H1 (cell line): ENCODE measurements at regions not wholly inside any gene's neighbourhood (a gene's known extent, or its start where the extent isn't known, plus 50 kb on each side); places are given as distances from the start of the nearest gene placed in this dataset.

Source experiments
- CTCF ChIA-PET: fragments of 300-600 bp; sonication (Branson Sonifier 250); formaldehyde crosslinking; loops from one replicate; lab custom pipeline; 2021; ENCODE audit not compliant: partially characterized antibody; lab: Charles Lee
- POLR2A ChIA-PET: fragments of 300-600 bp; sonication (Branson Sonifier 250); formaldehyde crosslinking; loops from one replicate; lab custom pipeline; 2021; ENCODE audit warnings: inconsistent platforms; ENCODE audit not compliant: partially characterized antibody; lab: Charles Lee
- DNase-seq, 2 experiments: peaks; one replicate each; pipeline versions ENCODE4 v3.0.0 to v3.0.0-alpha.2; 2010 to 2022; ENCODE audit warnings: low spot score in 2 of 2, low read depth in 1 of 2, mixed read lengths in 1 of 2
- FAIRE-seq: peaks from 2 replicates; lab custom pipeline; 2011; peaks lifted over from hg19 to GRCh38; lab: Jason Lieb, UNC
- H2AFZ ChIP-seq: 2 replicates; pipeline ENCODE4 v1.8.1; 2012; ENCODE audit warnings: low read length, inconsistent platforms
- H2AK5ac ChIP-seq: 2 replicates; pipeline ENCODE4 v1.6.1; 2013; ENCODE audit warnings: low read depth, low read length
- H2BK120ac ChIP-seq: replicated peaks from 2 replicates; pipeline ENCODE3; 2013; ENCODE audit warnings: low read depth, low read length, inconsistent platforms
- H2BK12ac ChIP-seq: 2 replicates; pipeline ENCODE4 v1.6.1; 2013; ENCODE audit warnings: low read depth, low read length
- H2BK15ac ChIP-seq: 2 replicates; pipeline ENCODE4 v1.6.1; 2013; ENCODE audit warnings: low read length
- H2BK20ac ChIP-seq: 2 replicates; pipeline ENCODE4 v1.6.1; 2013; ENCODE audit warnings: low read length
- H2BK5ac ChIP-seq: 2 replicates; pipeline ENCODE4 v1.6.1; 2013; ENCODE audit warnings: low read depth, low read length
- H3K14ac ChIP-seq: 2 replicates; pipeline ENCODE4 v1.6.1; 2013; ENCODE audit warnings: inconsistent platforms; ENCODE audit not compliant: insufficient read length
- H3K18ac ChIP-seq: 2 replicates; pipeline ENCODE4 v1.6.1; 2013; ENCODE audit warnings: low read length; ENCODE audit errors: extremely low read depth
- H3K23ac ChIP-seq: 2 replicates; pipeline ENCODE4 v1.6.1; 2013; ENCODE audit warnings: inconsistent platforms; ENCODE audit not compliant: insufficient read length
- H3K23me2 ChIP-seq: 2 replicates; pipeline ENCODE4 v1.6.1; 2013; ENCODE audit warnings: low read depth, low read length
- H3K27ac ChIP-seq: 2 replicates; pipeline ENCODE4 v1.6.1; 2011; ENCODE audit warnings: low read depth, low read length, inconsistent platforms
- H3K27me3 ChIP-seq, 4 experiments: replicated peaks in 1 of 4; 1 replicate in 1 of 4; 2 replicates in 3 of 4; pipeline versions ENCODE4 v1.6.1 to v1.8.1; 2011 to 2013; ENCODE audit warnings: low read length in 3 of 4, mild to moderate bottlenecking in 3 of 4, inconsistent platforms in 2 of 4, mixed read lengths in 2 of 4, moderate library complexity in 1 of 4; ENCODE audit not compliant: control insufficient read depth in 3 of 4, insufficient read depth in 3 of 4; ENCODE audit errors: extremely low read depth in 1 of 4
- H3K36me3 ChIP-seq, 4 experiments: 2 replicates each; pipeline versions ENCODE4 v1.6.1 to v1.8.1; 2011 to 2013; ENCODE audit warnings: mild to moderate bottlenecking in 4 of 4, low read length in 3 of 4, moderate library complexity in 2 of 4, control low read depth in 1 of 4, inconsistent platforms in 1 of 4; ENCODE audit not compliant: insufficient read depth in 4 of 4, control insufficient read depth in 2 of 4
- H3K4ac ChIP-seq: replicated peaks from 2 replicates; pipeline ENCODE3; 2013; ENCODE audit warnings: low read length, low read depth, mixed read lengths, inconsistent platforms; ENCODE audit not compliant: insufficient read length
- H3K4me1 ChIP-seq, 4 experiments: replicated peaks in 1 of 4; 1 replicate in 1 of 4; 2 replicates in 3 of 4; pipeline versions ENCODE4 v1.6.1 to v1.8.1; 2011 to 2013; ENCODE audit warnings: low read length in 3 of 4, inconsistent platforms in 2 of 4, mixed read lengths in 1 of 4; ENCODE audit not compliant: insufficient read depth in 4 of 4, control insufficient read depth in 3 of 4
- H3K4me2 ChIP-seq, 2 experiments: 2 replicates each; pipeline versions ENCODE4 v1.6.1 to v1.8.1; 2011 to 2013; ENCODE audit warnings: low read depth in 2 of 2, low read length in 2 of 2, control low read depth in 1 of 2, inconsistent platforms in 1 of 2, mild to moderate bottlenecking in 1 of 2; ENCODE audit not compliant: insufficient read depth in 1 of 2
- H3K4me3 ChIP-seq, 4 experiments: fragments of 200-600, 300-600 bp in 1 of 4; sonication (generic), shearing (Covaris generic), sonication (Bioruptor Twin) in 1 of 4; 2 replicates each; pipeline versions ENCODE4 v1.5.1 to v1.8.1; 2011 to 2016; ENCODE audit warnings: low read length in 4 of 4, low read depth in 3 of 4, control low read depth in 2 of 4, inconsistent platforms in 2 of 4, mild to moderate bottlenecking in 2 of 4, mixed read lengths in 1 of 4, moderate library complexity in 1 of 4; ENCODE audit not compliant: insufficient read depth in 2 of 4; ENCODE audit errors: extremely low read depth in 1 of 4
- H3K56ac ChIP-seq: replicated peaks from 2 replicates; pipeline ENCODE3; 2013; ENCODE audit warnings: low read depth, mild to moderate bottlenecking, mixed read lengths, low read length, inconsistent platforms; ENCODE audit not compliant: insufficient read length
- H3K79me1 ChIP-seq: 2 replicates; pipeline ENCODE4 v1.6.1; 2013; ENCODE audit warnings: low read depth, low read length, control low read depth
- H3K79me2 ChIP-seq, 2 experiments: 2 replicates each; pipeline versions ENCODE4 v1.6.1 to v1.8.1; 2012 to 2013; ENCODE audit warnings: low read length in 2 of 2, mild to moderate bottlenecking in 2 of 2, inconsistent platforms in 1 of 2; ENCODE audit not compliant: insufficient read depth in 2 of 2, control insufficient read depth in 1 of 2
- H3K9ac ChIP-seq, 4 experiments: replicated peaks in 1 of 4; 1 replicate in 1 of 4; 2 replicates in 3 of 4; pipeline versions ENCODE4 v1.6.1 to v1.8.1; 2011 to 2013; ENCODE audit warnings: low read depth in 3 of 4, low read length in 3 of 4, control low read depth in 2 of 4, mild to moderate bottlenecking in 2 of 4, moderate library complexity in 2 of 4, inconsistent platforms in 1 of 4; ENCODE audit errors: extremely low read depth in 1 of 4
- H3K9me3 ChIP-seq, 2 experiments: 2 replicates each; pipeline versions ENCODE4 v1.6.1 to v1.8.1; 2012 to 2013; ENCODE audit warnings: mild to moderate bottlenecking in 2 of 2, moderate library complexity in 2 of 2, control low read depth in 1 of 2, inconsistent platforms in 1 of 2, low read depth in 1 of 2, low read length in 1 of 2, mixed read lengths in 1 of 2; ENCODE audit not compliant: insufficient read depth in 2 of 2
- H4K20me1 ChIP-seq, 2 experiments: replicated peaks in 1 of 2; 2 replicates each; pipeline versions ENCODE3 to v1.8.1; 2011 to 2013; ENCODE audit warnings: inconsistent platforms in 2 of 2, low read length in 2 of 2, mild to moderate bottlenecking in 1 of 2; ENCODE audit not compliant: insufficient read depth in 2 of 2, control insufficient read depth in 1 of 2
- H4K5ac ChIP-seq: 2 replicates; pipeline ENCODE4 v1.6.1; 2013; ENCODE audit warnings: low read length, low read depth, mixed read lengths, inconsistent platforms; ENCODE audit not compliant: insufficient read length
- H4K8ac ChIP-seq: 2 replicates; pipeline ENCODE4 v1.8.0; 2013; ENCODE audit warnings: mild to moderate bottlenecking, moderate library complexity, low read length, inconsistent platforms; ENCODE audit not compliant: insufficient read depth; ENCODE audit errors: extremely low read depth
- H4K91ac ChIP-seq: replicated peaks from 2 replicates; pipeline ENCODE3; 2013; ENCODE audit warnings: low read length, mixed read lengths, inconsistent platforms; ENCODE audit not compliant: insufficient read length
- CEBPB ChIP-seq: IDR thresholded peaks from 2 replicates; pipeline ENCODE4 v1.6.1; 2012; ENCODE audit warnings: low read depth, low read length
- CREB1 ChIP-seq: IDR thresholded peaks from 2 replicates; pipeline ENCODE4 v1.6.1; 2012; ENCODE audit warnings: inconsistent platforms
- CTBP2 ChIP-seq: IDR thresholded peaks from 2 replicates; pipeline ENCODE4 v1.7.0; 2011; ENCODE audit warnings: borderline replicate concordance, mild to moderate bottlenecking, moderate library complexity, mixed read lengths, low read length; ENCODE audit not compliant: insufficient read depth, insufficient read length
- EGR1 ChIP-seq: IDR thresholded peaks from 2 replicates; pipeline ENCODE4 v1.6.1; 2011; ENCODE audit warnings: low read depth, low read length, borderline replicate concordance
- EP300 ChIP-seq, 2 experiments: IDR thresholded peaks; 1 replicate in 1 of 2; 2 replicates in 1 of 2; pipeline ENCODE4 v1.6.1; 2011 to 2012; ENCODE audit warnings: low read depth in 2 of 2, low read length in 2 of 2, mild to moderate bottlenecking in 2 of 2, borderline replicate concordance in 1 of 2, inconsistent platforms in 1 of 2, moderate library complexity in 1 of 2
- POLR2A ChIP-seq, 2 experiments: IDR thresholded peaks; 1 replicate in 1 of 2; 2 replicates in 1 of 2; pipeline ENCODE4 v1.6.1; 2011; ENCODE audit warnings: low read depth in 2 of 2, low read length in 2 of 2, mild to moderate bottlenecking in 2 of 2; ENCODE audit errors: control extremely low read depth in 1 of 2
- RFX5 ChIP-seq: IDR thresholded peaks from 2 replicates; pipeline ENCODE4 v1.6.1; 2011; ENCODE audit warnings: low read depth, low read length, improper control_type of control experiment, borderline replicate concordance
- SRF ChIP-seq: IDR thresholded peaks from 2 replicates; pipeline ENCODE4 v1.6.1; 2011; ENCODE audit warnings: mild to moderate bottlenecking, low read depth, low read length, moderate library complexity
- SUZ12 ChIP-seq: fragments of 200-600 bp; sonication (generic); IDR thresholded peaks from 2 replicates; pipeline ENCODE4 v1.6.1; 2012; ENCODE audit warnings: mild to moderate bottlenecking, inconsistent platforms, low read length, moderate library complexity, mixed read lengths
- YY1 ChIP-seq: IDR thresholded peaks from 2 replicates; pipeline ENCODE4 v1.6.1; 2011; ENCODE audit warnings: low read depth, mild to moderate bottlenecking, low read length
- WGBS, 2 experiments: shearing (Covaris generic) in 1 of 2; methylation state at CpG; one replicate each; pipeline versions ENCODE4 v1.1.6 to v1.1.7; 2013 to 2015; ENCODE audit warnings: low lambda C conversion rate in 2 of 2, mixed read lengths in 2 of 2, inconsistent platforms in 1 of 2, low coverage in 1 of 2, missing lambda C conversion rate in 1 of 2; ENCODE audit not compliant: insufficient replicate concordance in 2 of 2, insufficient coverage in 1 of 2, insufficient read length in 1 of 2; ENCODE audit errors: extremely low coverage in 1 of 2, missing lambda C conversion rate in 1 of 2; 5-methylcytosine and 5-hydroxymethylcytosine counted together
- TF ChIP-seq, protein P1 (sequence below): IDR thresholded peaks from 2 replicates; pipeline ENCODE4 v1.6.1; 2011; ENCODE audit warnings: low read length, improper control_type of control experiment

DNA sequence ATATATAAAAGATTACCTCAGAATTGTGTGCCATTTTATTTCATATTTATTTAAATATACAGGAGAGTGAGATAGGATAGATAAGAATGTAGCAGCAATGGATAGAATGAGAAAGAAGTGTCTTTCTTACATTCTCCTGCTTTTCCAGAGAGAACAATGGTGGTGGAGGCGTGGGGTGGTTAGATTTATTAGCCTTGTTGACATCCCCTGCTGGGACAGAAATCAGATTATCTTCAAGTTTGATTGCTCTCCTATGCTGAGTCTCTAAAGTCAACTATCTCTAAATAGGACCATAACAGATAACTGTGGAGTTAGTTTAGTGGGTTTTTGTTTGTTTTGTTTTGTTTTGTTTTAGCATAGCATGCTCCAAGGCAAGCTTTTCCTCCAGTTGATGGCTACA lies 397.6 kb downstream of the LRFN5 start:
- H3K4me2 ChIP-seq = no peak overlapping the region
- no peaks in the 10 kb centered on the region for H3K9me3 ChIP-seq
- POLR2A ChIA-PET = no interaction called here
- no peaks in the 10 kb centered on the region for H3K23me2 ChIP-seq
- H3K56ac ChIP-seq = no peak overlapping the region
- H2BK5ac ChIP-seq = no peak overlapping the region
- no peak overlapping the region for H3K4ac ChIP-seq
- H2AFZ ChIP-seq = no peak overlapping the region
- no peak overlapping the region for H3K18ac ChIP-seq
- H3K23ac ChIP-seq = no peak overlapping the region
- no peak overlapping the region for H3K14ac ChIP-seq
- H4K20me1 ChIP-seq = no peaks in the 10 kb centered on the region
- H3K9ac ChIP-seq = no peak overlapping the region
- no peak overlapping the region for H2AK5ac ChIP-seq
- H4K5ac ChIP-seq = no peak overlapping the region
- 90% methylated on average over 1 of the region's 1 CpG; no CpG with 5 or more reads in 1 of the 2 experiments for WGBS, 2 experiments
- no peak overlapping the region for H2BK12ac ChIP-seq
- no peak for TF ChIP-seq CEBPB
- no peak for TF ChIP-seq CTBP2
- TF ChIP-seq EGR1 = no peak
- TF ChIP-seq RFX5 = no peak
- no peak for TF ChIP-seq POLR2A (IDR thresholded peaks at IDR 0.05; ENCODE audit: control extremely low read depth in 1 of 2, low read depth in 2 of 2, low read length in 2 of 2)
- no peak for TF ChIP-seq SUZ12
- TF ChIP-seq SRF = no peak
- TF ChIP-seq EP300 (IDR thresholded peaks at IDR 0.05; ENCODE audit: borderline replicate concordance in 1 of 2, low read depth in 2 of 2, low read length in 2 of 2) = no peak
- TF ChIP-seq YY1 = no peak
- no peak for TF ChIP-seq CREB1
- TF ChIP-seq, protein P1, sequence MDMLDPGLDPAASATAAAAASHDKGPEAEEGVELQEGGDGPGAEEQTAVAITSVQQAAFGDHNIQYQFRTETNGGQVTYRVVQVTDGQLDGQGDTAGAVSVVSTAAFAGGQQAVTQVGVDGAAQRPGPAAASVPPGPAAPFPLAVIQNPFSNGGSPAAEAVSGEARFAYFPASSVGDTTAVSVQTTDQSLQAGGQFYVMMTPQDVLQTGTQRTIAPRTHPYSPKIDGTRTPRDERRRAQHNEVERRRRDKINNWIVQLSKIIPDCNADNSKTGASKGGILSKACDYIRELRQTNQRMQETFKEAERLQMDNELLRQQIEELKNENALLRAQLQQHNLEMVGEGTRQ = no peak
- TF ChIP-seq, all 59 proteins: peak for 0
- no peaks in the 10 kb centered on the region for H3K4me1 ChIP-seq
- H3K4me3 ChIP-seq = no peak overlapping the region
- no peak overlapping the region for H2BK20ac ChIP-seq
- no peaks in the 10 kb centered on the region for H3K27me3 ChIP-seq
- CTCF ChIA-PET = interaction anchor here (1.3 kb wide), 1 partner anchor 14 kb away, joined by 4 read pairs; no protein-coding TSS in a partner anchor
- H3K79me2 ChIP-seq = no peaks in the 10 kb centered on the region
- no peak overlapping the region for H4K91ac ChIP-seq
- no peak overlapping the region for H2BK15ac ChIP-seq
- H2BK120ac ChIP-seq = no peak overlapping the region
- no peaks in the 10 kb centered on the region for H3K79me1 ChIP-seq
- no peaks in the 10 kb centered on the region for H3K36me3 ChIP-seq
- DNase-seq (no peak), FAIRE-seq (no peak)
- no peak overlapping the region for H4K8ac ChIP-seq
- H3K27ac ChIP-seq = no peak overlapping the region
